CD4-positive, alpha-beta T cell treated with Interleukin-15 for 4 hours (primary cell): ENCODE measurements at regions not wholly inside any gene's neighbourhood (a gene's known extent, or its start where the extent isn't known, plus 50 kb on each side); places are given as distances from the start of the nearest gene placed in this dataset.

Source experiments
- DNase-seq: peaks from one replicate; pipeline ENCODE4 v3.0.0-alpha.2; 2020; ENCODE audit warnings: low spot score

- DNase-seq = no peak
These were observed 402.6 kb upstream of the MKI67 start for GRCh38 chr10:128528781-128529180.

- DNase-seq = no peak
These were observed 403.0 kb upstream of the MKI67 start for GRCh38 chr10:128529225-128529624.

- no peak for DNase-seq
These were observed 404.1 kb upstream of the MKI67 start for GRCh38 chr10:128530301-128530700.

- no peak for DNase-seq
These were observed 404.7 kb upstream of the MKI67 start for GRCh38 chr10:128530946-128531345.

DNA sequence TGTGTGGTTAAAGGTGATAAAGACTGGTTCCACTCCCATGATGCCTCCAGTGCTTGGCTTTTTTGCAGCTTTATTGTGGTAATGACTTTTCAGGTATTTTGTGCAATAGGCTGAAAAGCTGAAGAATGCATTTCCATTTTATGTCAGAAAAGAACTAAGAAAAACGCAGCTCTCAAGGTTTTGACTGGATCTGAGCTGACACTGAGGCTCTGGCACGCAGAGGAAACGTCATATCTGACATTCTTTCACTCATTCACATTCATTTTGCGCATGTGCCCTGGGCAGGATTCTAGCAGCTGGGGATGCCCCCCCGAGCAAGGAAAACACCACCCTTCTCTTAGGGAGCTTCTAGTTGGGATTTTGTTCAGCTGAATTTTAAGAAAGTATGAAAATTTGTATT lies 408.5 kb upstream of the MKI67 start:
- no peak for DNase-seq

GRCh38 chr10:128536259-128536658 lies 410.0 kb upstream of the MKI67 start:
- no peak for DNase-seq

GRCh38 chr10:128537834-128538330 lies 411.7 kb upstream of the MKI67 start:
- no peak for DNase-seq

DNA sequence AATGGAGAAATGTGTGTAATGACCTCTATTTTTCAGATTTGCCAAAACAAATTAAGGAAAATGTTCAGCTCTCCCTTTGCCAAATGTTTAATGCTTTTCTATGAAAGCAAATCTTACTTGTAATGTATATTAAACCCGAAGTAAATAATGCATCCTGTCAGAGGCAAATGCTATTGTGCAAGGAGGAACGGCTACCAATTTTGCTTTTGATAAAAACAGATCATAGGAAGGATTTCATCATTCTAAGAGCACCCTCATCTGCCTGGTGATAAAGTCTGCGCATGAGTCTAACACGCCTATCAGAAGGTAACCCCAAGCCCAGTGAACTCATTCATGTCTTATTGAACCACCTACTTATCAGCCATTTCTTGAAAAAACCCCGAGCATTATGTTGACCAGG lies 412.4 kb upstream of the MKI67 start:
- DNase-seq = no peak

DNA sequence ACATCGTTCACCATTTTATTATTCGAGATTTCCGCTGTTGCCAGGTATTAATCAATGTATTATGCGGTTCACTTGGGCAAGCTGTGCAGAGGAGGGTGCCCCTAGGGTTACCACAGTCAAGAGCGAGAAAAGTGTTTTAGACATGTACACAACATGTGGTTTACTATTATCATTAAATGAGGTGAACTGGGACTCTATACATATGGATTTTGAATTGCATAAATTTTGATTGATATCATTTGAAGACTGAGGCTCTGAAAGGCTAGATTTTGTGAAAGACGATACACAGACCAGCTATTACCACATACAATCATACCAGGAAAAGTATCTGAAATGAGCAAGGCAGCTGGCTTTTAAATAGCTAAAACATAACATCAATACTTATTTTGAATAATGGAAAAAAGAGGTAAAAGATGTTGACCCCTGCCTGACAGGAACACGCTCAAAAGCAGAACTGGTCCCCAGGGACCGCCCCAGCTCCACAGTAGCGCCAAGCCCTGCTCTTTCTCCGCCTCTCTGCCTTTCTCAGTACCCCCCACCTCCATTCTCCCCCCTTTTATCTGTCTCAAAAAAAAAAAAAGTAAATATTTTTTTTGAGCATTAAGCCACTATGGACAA lies 413.4 kb upstream of the MKI67 start:
- DNase-seq = no peak

GRCh38 chr10:128540128-128540762 lies 414.0 kb upstream of the MKI67 start:
- DNase-seq = no peak

- no peak for DNase-seq
These were observed 414.8 kb upstream of the MKI67 start for GRCh38 chr10:128540781-128541761.

DNA sequence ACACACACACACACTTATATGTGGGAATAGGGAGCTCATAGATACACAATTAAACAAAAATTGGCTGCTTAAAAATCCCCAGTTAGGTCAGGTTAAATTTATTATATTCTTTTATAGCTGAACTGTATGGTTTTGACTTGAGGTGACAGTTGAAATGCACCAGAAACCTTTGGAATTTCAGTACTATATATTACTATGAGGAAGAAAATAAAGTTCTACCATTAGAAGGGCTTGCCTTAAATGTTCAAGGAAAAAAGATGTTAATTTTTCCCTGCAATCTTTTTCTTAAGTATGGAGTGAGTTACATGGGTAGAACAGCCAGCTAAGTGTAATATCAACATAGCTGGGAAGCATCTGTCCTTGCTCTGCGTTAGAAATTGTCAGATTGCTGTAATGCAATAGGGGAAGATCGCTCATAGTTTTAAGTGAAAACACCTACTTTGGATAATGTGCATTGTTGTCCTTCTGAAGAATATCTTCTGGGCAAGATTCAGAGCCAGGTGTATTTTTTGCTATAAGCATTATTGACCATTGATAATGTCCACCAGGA lies 415.8 kb upstream of the MKI67 start:
- no peak for DNase-seq

- no peak for DNase-seq
These were observed 416.4 kb upstream of the MKI67 start for GRCh38 chr10:128542659-128543058.

DNA sequence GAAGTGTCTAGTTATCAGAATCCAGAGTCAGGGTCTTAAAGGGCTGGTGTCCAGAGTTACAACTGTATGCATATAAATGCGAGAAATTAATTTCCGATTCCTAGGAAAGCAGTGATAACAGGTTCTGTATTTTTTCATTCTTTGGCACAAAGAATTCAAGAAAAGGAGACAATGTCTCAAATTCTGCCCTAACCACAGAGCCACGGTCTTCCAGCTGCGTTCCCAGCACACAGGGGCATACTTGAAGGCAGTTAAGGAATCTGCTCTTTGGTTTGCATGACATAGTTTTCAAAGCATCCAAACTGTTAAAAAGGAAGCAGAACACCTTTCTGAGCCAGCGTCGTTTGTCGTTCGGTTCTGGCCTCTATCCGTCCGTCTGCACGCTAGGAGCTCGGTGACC lies 416.9 kb upstream of the MKI67 start:
- no peak for DNase-seq

DNA sequence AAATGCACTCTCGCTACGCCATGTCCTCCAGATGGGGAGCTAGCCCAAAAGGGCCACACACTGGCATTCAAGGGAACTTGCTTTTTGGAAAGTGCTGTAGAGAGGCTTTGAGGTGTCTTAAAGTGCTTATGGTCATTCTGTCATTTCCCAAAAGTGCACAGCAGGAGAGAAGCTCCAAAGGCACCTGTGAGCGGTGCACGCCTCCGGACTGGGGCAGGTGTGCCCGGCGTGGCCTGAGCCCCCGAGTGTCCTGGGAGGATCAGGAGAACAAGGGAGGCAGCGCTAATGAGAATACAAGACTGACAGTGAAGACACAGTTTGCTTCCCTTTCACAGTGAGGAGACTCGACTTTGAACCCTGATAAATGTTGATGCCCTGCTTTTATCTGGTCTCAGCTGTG lies 419.0 kb upstream of the MKI67 start:
- no peak for DNase-seq

DNA sequence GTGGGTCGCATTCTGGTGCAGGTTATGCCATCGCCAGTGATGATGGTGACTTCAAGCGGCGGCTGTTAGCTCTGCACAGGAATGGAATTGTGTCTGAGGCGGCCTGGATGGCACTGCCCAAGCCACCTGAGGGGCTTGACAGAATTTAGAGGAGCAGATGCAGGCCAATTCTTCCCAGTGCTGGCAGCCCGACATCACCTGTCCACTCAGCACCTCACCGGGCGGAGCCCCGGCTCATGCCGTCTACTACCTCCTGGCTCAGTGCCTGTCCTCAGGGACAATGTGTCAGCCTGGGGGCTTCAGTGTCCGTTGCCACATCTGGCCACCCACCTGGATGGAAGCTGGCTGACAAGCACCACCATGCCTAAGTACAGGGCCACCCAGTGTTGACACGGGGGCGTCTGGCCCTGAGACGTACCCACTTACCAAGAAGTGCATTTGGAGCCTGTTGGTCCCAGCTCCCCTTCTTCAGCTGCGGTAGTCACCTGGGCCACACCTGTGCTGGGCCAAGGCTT lies 420.5 kb upstream of the MKI67 start:
- no peak for DNase-seq

- no peak for DNase-seq
These were observed 422.9 kb upstream of the MKI67 start for GRCh38 chr10:128549101-128549608.

DNA sequence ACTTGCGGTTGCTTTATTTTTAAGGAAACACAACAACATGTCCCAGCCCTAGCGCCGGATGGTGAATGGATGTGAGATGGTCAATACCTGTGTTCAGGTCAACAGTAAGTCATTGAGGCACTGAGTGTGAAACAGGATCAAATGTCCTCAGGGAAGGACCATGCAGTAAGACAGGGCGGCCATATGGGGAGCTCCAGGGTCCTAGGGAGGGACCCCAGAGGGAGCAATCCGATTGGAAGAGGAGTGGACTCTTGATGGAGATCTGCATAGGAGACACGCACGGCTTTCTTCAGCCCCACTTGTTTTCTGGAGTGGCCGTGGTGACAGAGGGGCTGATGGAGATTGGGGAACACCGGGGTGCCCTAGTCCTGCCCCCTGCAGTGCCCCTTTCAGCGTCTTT lies 423.8 kb upstream of the MKI67 start:
- DNase-seq = no peak

DNA sequence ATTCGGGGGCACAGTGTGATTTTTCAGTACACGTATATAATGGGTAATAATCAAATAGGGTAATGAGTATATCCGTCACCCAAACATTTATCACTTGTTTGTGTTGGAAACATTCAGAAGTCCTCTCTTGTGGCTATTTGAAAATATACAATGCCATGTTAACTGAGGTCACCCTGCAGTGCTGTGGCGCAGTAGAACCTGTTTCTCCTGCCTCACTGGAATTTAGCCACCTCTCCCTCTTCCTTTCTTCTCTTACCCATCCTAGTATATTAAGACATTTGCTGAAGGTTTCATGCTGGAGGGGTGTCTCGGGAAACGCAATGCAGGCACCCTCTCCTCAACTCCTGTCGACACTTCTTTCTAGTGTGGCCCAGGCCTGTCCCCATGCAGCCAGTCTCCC lies 425.3 kb upstream of the MKI67 start:
- no peak for DNase-seq

GRCh38 chr10:128553755-128554154 lies 427.5 kb upstream of the MKI67 start:
- no peak for DNase-seq

DNA sequence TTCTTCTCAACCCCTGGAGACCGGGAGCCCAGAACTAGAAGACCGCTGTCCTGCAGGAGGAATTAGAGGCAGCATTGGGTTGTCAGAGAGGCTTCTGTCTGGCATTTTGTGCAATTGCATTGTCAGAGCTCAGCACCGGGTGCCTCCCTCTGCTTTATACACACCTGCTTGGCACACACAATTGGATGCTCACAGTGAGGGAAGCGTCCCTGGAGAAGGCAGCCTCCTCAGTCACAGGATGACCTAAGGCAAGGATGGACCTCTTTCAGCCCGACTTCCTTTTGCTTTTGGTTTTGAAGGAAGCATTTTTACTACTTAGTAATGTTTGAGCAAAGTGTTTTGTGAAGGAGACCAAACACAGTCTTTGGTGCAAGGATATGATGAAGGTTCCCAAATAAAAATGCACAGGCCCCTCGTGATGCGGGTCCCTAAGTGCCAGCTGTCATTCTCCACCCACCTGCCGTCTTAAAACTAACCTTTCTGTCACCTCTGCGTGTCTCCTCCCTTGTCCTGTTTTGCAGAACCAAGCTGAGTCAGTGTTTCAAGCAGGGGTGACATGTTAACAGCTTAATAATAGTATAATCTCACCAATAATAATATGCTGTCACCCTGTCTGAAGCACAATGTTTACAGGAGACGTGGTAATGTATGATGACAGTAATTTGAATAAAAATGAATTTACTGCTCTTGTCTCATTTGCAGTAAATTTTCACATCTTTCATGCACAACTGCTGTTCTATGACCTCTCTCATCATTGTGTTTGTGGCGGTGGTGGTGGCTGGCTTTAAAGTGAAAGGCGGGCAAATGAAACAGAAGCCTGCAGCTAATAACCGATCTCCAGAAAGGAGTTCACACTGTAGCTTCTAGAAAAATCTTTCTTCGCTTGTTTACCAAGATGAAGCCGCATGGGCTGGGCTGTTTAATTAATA lies 430.2 kb upstream of the MKI67 start:
- no peak for DNase-seq
